GM04504 (cell line): ENCODE measurements at regions not wholly inside any gene's neighbourhood (a gene's known extent, or its start where the extent isn't known, plus 50 kb on each side); places are given as distances from the start of the nearest gene placed in this dataset.
"Not testable (repeated sequence)": the region's sequence is repeated elsewhere in the genome, so short reads cannot be mapped to it uniquely, and the experiment has no call there.

Experiments used
- DNase-seq: peaks from one replicate; pipeline ENCODE4 v3.0.0-alpha.2; 2012; ENCODE audit warnings: low read depth

GRCh38 chr13:88235441-88235840 lies 564.3 kb downstream of the SLITRK5 start:
- DNase-seq = no peak

GRCh38 chr13:88246239-88246638 lies 575.1 kb downstream of the SLITRK5 start:
- no peak for DNase-seq

- DNase-seq = no peak
These were observed 577.2 kb downstream of the SLITRK5 start for GRCh38 chr13:88248393-88248792.

GRCh38 chr13:88257706-88258105 lies 586.5 kb downstream of the SLITRK5 start:
- DNase-seq = no peak

- no peak for DNase-seq
These were observed 592.6 kb downstream of the SLITRK5 start for GRCh38 chr13:88263808-88264207.

GRCh38 chr13:88281841-88282240 lies 610.7 kb downstream of the SLITRK5 start:
- no peak for DNase-seq

- DNase-seq = no peak
These were observed 614.2 kb downstream of the SLITRK5 start for GRCh38 chr13:88285329-88285728.

GRCh38 chr13:88288326-88288725 lies 617.2 kb downstream of the SLITRK5 start:
- DNase-seq = no peak

GRCh38 chr13:88291731-88292130 lies 620.6 kb downstream of the SLITRK5 start:
- not testable (repeated sequence) for DNase-seq

GRCh38 chr13:88294368-88294767 lies 623.2 kb downstream of the SLITRK5 start:
- no peak for DNase-seq

- no peak for DNase-seq
These were observed 632.0 kb downstream of the SLITRK5 start for GRCh38 chr13:88303157-88303556.

GRCh38 chr13:88303605-88304004 lies 632.4 kb downstream of the SLITRK5 start:
- DNase-seq = no peak

- no peak for DNase-seq
These were observed 643.3 kb downstream of the SLITRK5 start for GRCh38 chr13:88314496-88314895.

- DNase-seq = no peak
These were observed 657.9 kb downstream of the SLITRK5 start for GRCh38 chr13:88329066-88329465.

- no peak for DNase-seq
These were observed 668.1 kb downstream of the SLITRK5 start for GRCh38 chr13:88339271-88339741.

- no peak for DNase-seq
These were observed 674.1 kb downstream of the SLITRK5 start for GRCh38 chr13:88345171-88345847.

- no peak for DNase-seq
These were observed 689.6 kb downstream of the SLITRK5 start for GRCh38 chr13:88360761-88361160.

GRCh38 chr13:88369866-88370265 lies 698.7 kb downstream of the SLITRK5 start:
- no peak for DNase-seq

GRCh38 chr13:88376760-88377388 lies 705.7 kb downstream of the SLITRK5 start:
- no peak for DNase-seq

- DNase-seq = no peak
These were observed 706.7 kb downstream of the SLITRK5 start for GRCh38 chr13:88377852-88378251.

GRCh38 chr13:88384542-88384941 lies 713.4 kb downstream of the SLITRK5 start:
- DNase-seq = no peak

GRCh38 chr13:88395804-88396203 lies 724.6 kb downstream of the SLITRK5 start:
- DNase-seq = no peak

GRCh38 chr13:88411696-88412095 lies 740.5 kb downstream of the SLITRK5 start:
- no peak for DNase-seq

GRCh38 chr13:88417801-88418200 lies 746.6 kb downstream of the SLITRK5 start:
- no peak for DNase-seq
